Fibroblast of lung (primary cell): ENCODE measurements at regions not wholly inside any gene's neighbourhood (a gene's known extent, or its start where the extent isn't known, plus 50 kb on each side); places are given as distances from the start of the nearest gene placed in this dataset.

ENCODE experiments used
- CTCF ChIP-seq, 2 donors: IDR thresholded peaks in 1 of 2; conservative IDR thresholded peaks in 1 of 2; 1 replicate in 1 of 2; 2 replicates in 1 of 2; pipeline ENCODE4 v1.5.1; 2011 to 2012; ENCODE audit warnings: low read length in 2 of 2, control low read depth in 1 of 2, inconsistent platforms in 1 of 2, low read depth in 1 of 2, mild to moderate bottlenecking in 1 of 2
- EZH2 ChIP-seq: IDR thresholded peaks from 2 replicates; pipeline ENCODE4 v1.5.1; 2012; ENCODE audit warnings: low read length, control low read depth, mild to moderate bottlenecking; ENCODE audit errors: missing control alignments

- no peak for TF ChIP-seq EZH2
- TF ChIP-seq CTCF (conservative IDR thresholded peaks at IDR 0.05 in 1 of 2, IDR thresholded peaks at IDR 0.05 in 1 of 2; ENCODE audit: low read depth in 1 of 2, low read length in 2 of 2): no peak
These were observed 50.0 kb upstream of the CALM3 start for GRCh38 chr19:46551164-46551563.
